ENCODE measurements at regions not wholly inside any gene's neighbourhood (a gene's known extent, or its start where the extent isn't known, plus 50 kb on each side); places are given as distances from the start of the nearest gene placed in this dataset.

DNA sequence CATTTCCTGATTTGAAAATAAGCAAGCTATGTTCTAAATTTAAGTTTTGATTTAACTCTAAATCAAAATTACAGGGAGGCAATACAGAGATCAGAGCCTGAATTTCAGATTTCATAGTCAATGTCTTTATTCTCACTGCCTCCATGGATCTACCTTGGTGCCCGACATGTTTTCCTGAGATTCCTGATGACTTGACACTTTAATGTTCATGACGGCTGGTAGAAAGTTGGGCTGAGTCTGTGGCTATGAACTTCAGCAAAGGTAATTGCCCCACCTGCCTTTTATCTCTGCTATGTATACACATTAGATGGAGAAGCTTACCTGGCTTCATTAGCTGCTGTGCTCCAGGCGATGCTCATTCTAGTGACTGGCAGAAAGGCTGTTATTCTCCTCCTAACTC, 1390.5 kb upstream of the CELF4 start:
- TF ChIP-seq, protein P1, sequence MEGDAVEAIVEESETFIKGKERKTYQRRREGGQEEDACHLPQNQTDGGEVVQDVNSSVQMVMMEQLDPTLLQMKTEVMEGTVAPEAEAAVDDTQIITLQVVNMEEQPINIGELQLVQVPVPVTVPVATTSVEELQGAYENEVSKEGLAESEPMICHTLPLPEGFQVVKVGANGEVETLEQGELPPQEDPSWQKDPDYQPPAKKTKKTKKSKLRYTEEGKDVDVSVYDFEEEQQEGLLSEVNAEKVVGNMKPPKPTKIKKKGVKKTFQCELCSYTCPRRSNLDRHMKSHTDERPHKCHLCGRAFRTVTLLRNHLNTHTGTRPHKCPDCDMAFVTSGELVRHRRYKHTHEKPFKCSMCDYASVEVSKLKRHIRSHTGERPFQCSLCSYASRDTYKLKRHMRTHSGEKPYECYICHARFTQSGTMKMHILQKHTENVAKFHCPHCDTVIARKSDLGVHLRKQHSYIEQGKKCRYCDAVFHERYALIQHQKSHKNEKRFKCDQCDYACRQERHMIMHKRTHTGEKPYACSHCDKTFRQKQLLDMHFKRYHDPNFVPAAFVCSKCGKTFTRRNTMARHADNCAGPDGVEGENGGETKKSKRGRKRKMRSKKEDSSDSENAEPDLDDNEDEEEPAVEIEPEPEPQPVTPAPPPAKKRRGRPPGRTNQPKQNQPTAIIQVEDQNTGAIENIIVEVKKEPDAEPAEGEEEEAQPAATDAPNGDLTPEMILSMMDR (IDR thresholded peaks at IDR 0.05), result no peak
- TF ChIP-seq POLR2A (IDR thresholded peaks at IDR 0.05), result no peak

Measured in Peyer's patch (tissue), 4 donors.